ENCODE measurements at regions not wholly inside any gene's neighbourhood (a gene's known extent, or its start where the extent isn't known, plus 50 kb on each side); places are given as distances from the start of the nearest gene placed in this dataset.

GRCh38 chr6:140540743-140541142, 1166.3 kb upstream of the CITED2 start:
- Histone ChIP-seq H3K4me3 (ENCODE audit: low read depth, low read length) (no peak overlapping the region), H3K9me3 (ENCODE audit: control insufficient read depth, insufficient read depth, low read length) (no peaks in the 10 kb centered on the region), H3K36me3 (ENCODE audit: control insufficient read depth, insufficient read depth, low read length) (no peaks in the 10 kb centered on the region), H3K27me3 (ENCODE audit: control insufficient read depth, insufficient read depth, low read length) (no peaks in the 10 kb centered on the region), H3K4me1 (ENCODE audit: control insufficient read depth, insufficient read depth, low read length) (no peaks in the 10 kb centered on the region), H3K27ac (ENCODE audit: low read depth, low read length) (peak overlapping the region; percentile 20)
- DNase-seq (ENCODE audit: low read depth in 4 of 6, low spot score in 6 of 6): no peak
- no CpG with 5 or more reads among the region's 1 CpG for WGBS (ENCODE audit: insufficient coverage)

- no peak for DNase-seq (ENCODE audit: low read depth in 4 of 6, low spot score in 6 of 6)
- Histone ChIP-seq H3K4me3 (ENCODE audit: low read depth, low read length) (no peak overlapping the region), H3K4me1 (ENCODE audit: control insufficient read depth, insufficient read depth, low read length) (no peaks in the 10 kb centered on the region), H3K27me3 (ENCODE audit: control insufficient read depth, insufficient read depth, low read length) (no peaks in the 10 kb centered on the region), H3K9me3 (ENCODE audit: control insufficient read depth, insufficient read depth, low read length) (peaks cover 3% of the 10 kb centered on the region), H3K27ac (ENCODE audit: low read depth, low read length) (peak overlapping the region; percentile 76), H3K36me3 (ENCODE audit: control insufficient read depth, insufficient read depth, low read length) (no peaks in the 10 kb centered on the region)
These were observed 1164.5 kb upstream of the CITED2 start for GRCh38 chr6:140538926-140539325.

- no peaks in the 10 kb centered on the region for H3K36me3 ChIP-seq (ENCODE audit: control insufficient read depth, insufficient read depth, low read length)
- 29% methylated on average over 2 of the region's 8 CpGs for WGBS (ENCODE audit: insufficient coverage)
- DNase-seq (ENCODE audit: low read depth in 4 of 6, low spot score in 6 of 6): peak in 3 of 6 donors; percentile 29 to 71 (median 68)
- H3K27ac ChIP-seq (ENCODE audit: low read depth, low read length): peak overlapping the region; percentile 76
- no peaks in the 10 kb centered on the region for H3K4me1 ChIP-seq (ENCODE audit: control insufficient read depth, insufficient read depth, low read length)
- no peaks in the 10 kb centered on the region for H3K27me3 ChIP-seq (ENCODE audit: control insufficient read depth, insufficient read depth, low read length)
- peaks cover 10% of the 10 kb centered on the region for H3K9me3 ChIP-seq (ENCODE audit: control insufficient read depth, insufficient read depth, low read length)
- H3K4me3 ChIP-seq (ENCODE audit: low read depth, low read length): no peak overlapping the region
These were observed 1163.6 kb upstream of the CITED2 start for GRCh38 chr6:140537834-140538705.

GRCh38 chr6:140537211-140537610, 1162.8 kb upstream of the CITED2 start:
- Histone ChIP-seq H3K9me3 (ENCODE audit: control insufficient read depth, insufficient read depth, low read length) (peaks cover 10% of the 10 kb centered on the region), H3K27me3 (ENCODE audit: control insufficient read depth, insufficient read depth, low read length) (no peaks in the 10 kb centered on the region), H3K4me3 (ENCODE audit: low read depth, low read length) (no peak overlapping the region), H3K36me3 (ENCODE audit: control insufficient read depth, insufficient read depth, low read length) (no peaks in the 10 kb centered on the region), H3K27ac (ENCODE audit: low read depth, low read length) (peak overlapping the region; percentile 76), H3K4me1 (ENCODE audit: control insufficient read depth, insufficient read depth, low read length) (no peaks in the 10 kb centered on the region)
- 40% methylated on average over 1 of the region's 3 CpGs for WGBS (ENCODE audit: insufficient coverage)
- DNase-seq (ENCODE audit: low read depth in 4 of 6, low spot score in 6 of 6): no peak

- no peaks in the 10 kb centered on the region for H3K4me1 ChIP-seq (ENCODE audit: control insufficient read depth, insufficient read depth, low read length)
- H3K36me3 ChIP-seq (ENCODE audit: control insufficient read depth, insufficient read depth, low read length): no peaks in the 10 kb centered on the region
- no peak overlapping the region for H3K4me3 ChIP-seq (ENCODE audit: low read depth, low read length)
- H3K27ac ChIP-seq (ENCODE audit: low read depth, low read length): no peak overlapping the region
- no peaks in the 10 kb centered on the region for H3K27me3 ChIP-seq (ENCODE audit: control insufficient read depth, insufficient read depth, low read length)
- no CpG with 5 or more reads among the region's 1 CpG for WGBS (ENCODE audit: insufficient coverage)
- H3K9me3 ChIP-seq (ENCODE audit: control insufficient read depth, insufficient read depth, low read length): peaks cover 10% of the 10 kb centered on the region
- no peak for DNase-seq (ENCODE audit: low read depth in 4 of 6, low spot score in 6 of 6)
These were observed 1161.1 kb upstream of the CITED2 start for GRCh38 chr6:140535511-140535910.

GRCh38 chr6:140533526-140533925, 1159.1 kb upstream of the CITED2 start:
- H3K9me3 ChIP-seq (ENCODE audit: control insufficient read depth, insufficient read depth, low read length): peaks cover 10% of the 10 kb centered on the region
- no peak overlapping the region for H3K27ac ChIP-seq (ENCODE audit: low read depth, low read length)
- H3K36me3 ChIP-seq (ENCODE audit: control insufficient read depth, insufficient read depth, low read length): no peaks in the 10 kb centered on the region
- H3K4me3 ChIP-seq (ENCODE audit: low read depth, low read length): no peak overlapping the region
- no peaks in the 10 kb centered on the region for H3K27me3 ChIP-seq (ENCODE audit: control insufficient read depth, insufficient read depth, low read length)
- no peaks in the 10 kb centered on the region for H3K4me1 ChIP-seq (ENCODE audit: control insufficient read depth, insufficient read depth, low read length)
- no peak for DNase-seq (ENCODE audit: low read depth in 4 of 6, low spot score in 6 of 6)

- DNase-seq (ENCODE audit: low read depth in 4 of 6, low spot score in 6 of 6): no peak
- no CpG with 5 or more reads among the region's 1 CpG for WGBS (ENCODE audit: insufficient coverage)
These were observed 1130.3 kb upstream of the CITED2 start for GRCh38 chr6:140504776-140505175.

GRCh38 chr6:140500849-140501248, 1126.4 kb upstream of the CITED2 start:
- no peaks in the 10 kb centered on the region for H3K36me3 ChIP-seq (ENCODE audit: control insufficient read depth, insufficient read depth, low read length)
- no peaks in the 10 kb centered on the region for H3K27me3 ChIP-seq (ENCODE audit: control insufficient read depth, insufficient read depth, low read length)
- H3K27ac ChIP-seq (ENCODE audit: low read depth, low read length): no peak overlapping the region
- H3K9me3 ChIP-seq (ENCODE audit: control insufficient read depth, insufficient read depth, low read length): no peaks in the 10 kb centered on the region
- WGBS (ENCODE audit: insufficient coverage): 100% methylated on average over 2 of the region's 3 CpGs
- H3K4me1 ChIP-seq (ENCODE audit: control insufficient read depth, insufficient read depth, low read length): no peaks in the 10 kb centered on the region
- H3K4me3 ChIP-seq (ENCODE audit: low read depth, low read length): no peak overlapping the region
- no peak for DNase-seq (ENCODE audit: low read depth in 4 of 6, low spot score in 6 of 6)

More at GRCh38 chr6:140504776-140505175, 1130.3 kb upstream of the CITED2 start:
- H3K4me1 ChIP-seq (ENCODE audit: control insufficient read depth, insufficient read depth, low read length): no peaks in the 10 kb centered on the region
- H3K27me3 ChIP-seq (ENCODE audit: control insufficient read depth, insufficient read depth, low read length): no peaks in the 10 kb centered on the region
- no peaks in the 10 kb centered on the region for H3K36me3 ChIP-seq (ENCODE audit: control insufficient read depth, insufficient read depth, low read length)
- H3K9me3 ChIP-seq (ENCODE audit: control insufficient read depth, insufficient read depth, low read length): no peaks in the 10 kb centered on the region
- no peak overlapping the region for H3K27ac ChIP-seq (ENCODE audit: low read depth, low read length)
- H3K4me3 ChIP-seq (ENCODE audit: low read depth, low read length): no peak overlapping the region

- WGBS (ENCODE audit: insufficient coverage): no CpG with 5 or more reads among the region's 1 CpG
- Histone ChIP-seq H3K36me3 (ENCODE audit: control insufficient read depth, insufficient read depth, low read length) (no peaks in the 10 kb centered on the region), H3K27ac (ENCODE audit: low read depth, low read length) (no peak overlapping the region), H3K9me3 (ENCODE audit: control insufficient read depth, insufficient read depth, low read length) (no peaks in the 10 kb centered on the region), H3K27me3 (ENCODE audit: control insufficient read depth, insufficient read depth, low read length) (no peaks in the 10 kb centered on the region), H3K4me3 (ENCODE audit: low read depth, low read length) (no peak overlapping the region), H3K4me1 (ENCODE audit: control insufficient read depth, insufficient read depth, low read length) (no peaks in the 10 kb centered on the region)
- no peak for DNase-seq (ENCODE audit: low read depth in 4 of 6, low spot score in 6 of 6)
These were observed 1125.2 kb upstream of the CITED2 start for GRCh38 chr6:140499607-140500006.
